DND-41 (cell line): ENCODE measurements at regions not wholly inside any gene's neighbourhood (a gene's known extent, or its start where the extent isn't known, plus 50 kb on each side); places are given as distances from the start of the nearest gene placed in this dataset.

ENCODE experiments used
- EZH2 ChIP-seq: IDR thresholded peaks from 3 replicates; pipeline ENCODE4 v1.6.1; 2012; ENCODE audit warnings: borderline replicate concordance, low read depth, mild to moderate bottlenecking, moderate library complexity, low read length, inconsistent platforms; ENCODE audit not compliant: severe bottlenecking
- TF ChIP-seq, protein P1 (sequence below): IDR thresholded peaks from 2 replicates; pipeline ENCODE4 v1.5.1; 2012; ENCODE audit warnings: borderline replicate concordance, low read length, moderate library complexity, mild to moderate bottlenecking; ENCODE audit not compliant: poor library complexity, severe bottlenecking; ENCODE audit errors: extremely low read depth

DNA sequence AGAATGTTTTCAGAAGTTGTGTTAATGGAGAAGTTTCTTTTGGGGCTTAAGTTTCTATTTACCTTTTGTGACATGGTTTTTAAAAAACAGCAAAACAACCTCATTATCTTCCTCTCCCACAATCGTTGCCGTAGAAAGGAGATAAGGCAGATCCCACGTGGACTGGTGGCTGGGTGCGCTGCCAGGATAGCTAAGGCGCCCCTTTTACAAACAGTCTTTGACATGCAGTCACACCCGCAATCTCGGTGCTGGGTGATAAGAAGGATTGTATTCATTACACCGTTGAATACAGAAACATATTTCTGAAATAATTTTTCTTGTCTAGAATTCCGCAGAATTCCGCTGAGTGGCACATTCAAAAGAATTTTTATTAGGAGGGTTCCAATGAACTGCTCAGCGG lies 271.1 kb downstream of the UQCRFS1 start:
- TF ChIP-seq, protein P1, sequence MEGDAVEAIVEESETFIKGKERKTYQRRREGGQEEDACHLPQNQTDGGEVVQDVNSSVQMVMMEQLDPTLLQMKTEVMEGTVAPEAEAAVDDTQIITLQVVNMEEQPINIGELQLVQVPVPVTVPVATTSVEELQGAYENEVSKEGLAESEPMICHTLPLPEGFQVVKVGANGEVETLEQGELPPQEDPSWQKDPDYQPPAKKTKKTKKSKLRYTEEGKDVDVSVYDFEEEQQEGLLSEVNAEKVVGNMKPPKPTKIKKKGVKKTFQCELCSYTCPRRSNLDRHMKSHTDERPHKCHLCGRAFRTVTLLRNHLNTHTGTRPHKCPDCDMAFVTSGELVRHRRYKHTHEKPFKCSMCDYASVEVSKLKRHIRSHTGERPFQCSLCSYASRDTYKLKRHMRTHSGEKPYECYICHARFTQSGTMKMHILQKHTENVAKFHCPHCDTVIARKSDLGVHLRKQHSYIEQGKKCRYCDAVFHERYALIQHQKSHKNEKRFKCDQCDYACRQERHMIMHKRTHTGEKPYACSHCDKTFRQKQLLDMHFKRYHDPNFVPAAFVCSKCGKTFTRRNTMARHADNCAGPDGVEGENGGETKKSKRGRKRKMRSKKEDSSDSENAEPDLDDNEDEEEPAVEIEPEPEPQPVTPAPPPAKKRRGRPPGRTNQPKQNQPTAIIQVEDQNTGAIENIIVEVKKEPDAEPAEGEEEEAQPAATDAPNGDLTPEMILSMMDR: no peak
- TF ChIP-seq EZH2: no peak
